IMR-90 (cell line): ENCODE measurements at regions not wholly inside any gene's neighbourhood (a gene's known extent, or its start where the extent isn't known, plus 50 kb on each side); places are given as distances from the start of the nearest gene placed in this dataset.

Experiments used
- ATAC-seq: fragments of 200-7000 bp; cut with Tn5 transposase; 2 replicates; pipeline ENCODE4 v1.9.1; 2020; ENCODE audit warnings: low read depth, mild to moderate bottlenecking, moderate library complexity
- BruUV-seq: library from RNA; stranded (reverse); fragments of 400-500 nt; replicated peaks from 2 replicates; lab custom pipeline; 2021; lab: Mats Ljungman, UMichigan
- CTCF ChIA-PET: fragments of 300-600 bp; formaldehyde crosslinking; extraction: SDS; loops from one replicate; lab custom pipeline; 2021; ENCODE audit warnings: antibody characterized with exemption; lab: Yijun Ruan, JAX
- POLR2A ChIA-PET: fragments of 300-600 bp; sonication (Branson Sonifier 250); formaldehyde crosslinking; loops from one replicate; lab custom pipeline; 2022; ENCODE audit warnings: antibody characterized with exemption; ENCODE audit not compliant: unreplicated experiment; lab: Charles Lee
- DNase-seq: peaks from one replicate; pipeline ENCODE4 v3.0.0; 2013
- H2AFZ ChIP-seq: replicated peaks from 2 replicates; pipeline ENCODE3; 2013; ENCODE audit warnings: low read length, mild to moderate bottlenecking; ENCODE audit not compliant: poor library complexity
- H2AK5ac ChIP-seq: 2 replicates; pipeline ENCODE4 v1.6.1; 2013; ENCODE audit warnings: low read depth, low read length, inconsistent platforms
- H2AK9ac ChIP-seq: replicated peaks from 2 replicates; pipeline ENCODE3; 2013; ENCODE audit warnings: mild to moderate bottlenecking, low read depth, low read length, moderate library complexity; ENCODE audit not compliant: poor library complexity
- H2BK120ac ChIP-seq: 2 replicates; pipeline ENCODE4 v1.6.1; 2013; ENCODE audit warnings: low read depth, low read length, inconsistent platforms
- H2BK15ac ChIP-seq: 3 replicates; pipeline ENCODE4 v1.6.1; 2013; ENCODE audit warnings: low read depth, low read length, inconsistent platforms
- H2BK20ac ChIP-seq: 2 replicates; pipeline ENCODE4 v1.6.1; 2013; ENCODE audit warnings: low read depth, mild to moderate bottlenecking, inconsistent platforms, low read length, moderate library complexity
- H2BK5ac ChIP-seq: 2 replicates; pipeline ENCODE4 v1.6.1; 2013; ENCODE audit warnings: mild to moderate bottlenecking, low read depth, low read length, inconsistent platforms; ENCODE audit not compliant: poor library complexity, severe bottlenecking
- H3K14ac ChIP-seq: replicated peaks from 2 replicates; pipeline ENCODE4 v1.6.1; 2013; ENCODE audit warnings: low read depth, low read length, inconsistent platforms
- H3K18ac ChIP-seq: 2 replicates; pipeline ENCODE4 v1.6.1; 2013; ENCODE audit warnings: low read depth, low read length, control low read depth
- H3K23ac ChIP-seq: 2 replicates; pipeline ENCODE4 v1.6.1; 2013; ENCODE audit warnings: low read depth, low read length, inconsistent platforms
- H3K27ac ChIP-seq: 2 replicates; pipeline ENCODE4 v1.5.1; 2013; ENCODE audit warnings: mild to moderate bottlenecking, control low read depth, low read length; ENCODE audit not compliant: insufficient read depth
- H3K27me3 ChIP-seq: 2 replicates; pipeline ENCODE4 v1.6.1; 2013; ENCODE audit warnings: low read length; ENCODE audit not compliant: control insufficient read depth, insufficient read depth
- H3K36me3 ChIP-seq: 2 replicates; pipeline ENCODE4 v1.6.1; 2013; ENCODE audit warnings: low read length, mixed read lengths; ENCODE audit not compliant: control insufficient read depth, insufficient read depth
- H3K4ac ChIP-seq: 2 replicates; pipeline ENCODE4 v1.6.1; 2013; ENCODE audit warnings: low read depth, low read length, inconsistent platforms
- H3K4me1 ChIP-seq: 2 replicates; pipeline ENCODE4 v1.6.1; 2013; ENCODE audit warnings: low read length, mixed read lengths; ENCODE audit not compliant: control insufficient read depth, insufficient read depth
- H3K4me2 ChIP-seq: 2 replicates; pipeline ENCODE4 v1.6.1; 2013; ENCODE audit warnings: low read depth, mild to moderate bottlenecking, control low read depth, low read length, moderate library complexity
- H3K4me3 ChIP-seq: 2 replicates; pipeline ENCODE4 v1.5.1; 2013; ENCODE audit warnings: low read depth, mild to moderate bottlenecking, control low read depth, low read length, moderate library complexity; ENCODE audit not compliant: insufficient read depth
- H3K56ac ChIP-seq: 2 replicates; pipeline ENCODE4 v1.6.1; 2013; ENCODE audit warnings: low read length, inconsistent platforms; ENCODE audit not compliant: insufficient read depth; ENCODE audit errors: extremely low read depth
- H3K79me1 ChIP-seq, 2 experiments: 2 replicates each; pipeline ENCODE4 v1.6.1; 2013; ENCODE audit warnings: low read length in 2 of 2, inconsistent platforms in 1 of 2, low read depth in 1 of 2
- H3K9ac ChIP-seq: 2 replicates; pipeline ENCODE4 v1.6.1; 2013; ENCODE audit warnings: low read depth, low read length, control low read depth
- H3K9me1 ChIP-seq: 2 replicates; pipeline ENCODE4 v1.6.1; 2013; ENCODE audit warnings: low read length, inconsistent platforms; ENCODE audit not compliant: insufficient read depth
- H3K9me3 ChIP-seq: 2 replicates; pipeline ENCODE4 v1.6.1; 2013; ENCODE audit warnings: low read length; ENCODE audit not compliant: control insufficient read depth, insufficient read depth
- H4K20me1 ChIP-seq: 2 replicates; pipeline ENCODE4 v1.6.1; 2013; ENCODE audit warnings: low read length, inconsistent platforms; ENCODE audit not compliant: insufficient read depth
- H4K5ac ChIP-seq: 2 replicates; pipeline ENCODE4 v1.6.1; 2013; ENCODE audit warnings: mild to moderate bottlenecking, low read depth, low read length, control low read depth
- H4K8ac ChIP-seq, 2 experiments: 2 replicates each; pipeline ENCODE4 v1.6.1; 2013; ENCODE audit warnings: low read depth in 2 of 2, low read length in 2 of 2, control low read depth in 1 of 2, inconsistent platforms in 1 of 2
- H4K91ac ChIP-seq: 2 replicates; pipeline ENCODE4 v1.6.1; 2013; ENCODE audit warnings: low read depth, low read length, inconsistent platforms; ENCODE audit not compliant: insufficient read depth
- CHD1 ChIP-seq: IDR thresholded peaks from 2 replicates; pipeline ENCODE4 v1.6.1; 2012; ENCODE audit warnings: low read depth, low read length, improper control_type of control experiment
- MAZ ChIP-seq: IDR thresholded peaks from 2 replicates; pipeline ENCODE4 v1.6.1; 2012; ENCODE audit warnings: low read depth, mild to moderate bottlenecking, low read length, improper control_type of control experiment, moderate library complexity, borderline replicate concordance
- POLR2A ChIP-seq: IDR thresholded peaks from 2 replicates; pipeline ENCODE4 v1.6.1; 2012; ENCODE audit warnings: mild to moderate bottlenecking, low read depth, low read length
- SMC3 ChIP-seq: fragments of 150-350 bp; IDR thresholded peaks from 2 replicates; pipeline ENCODE4 v1.6.1; 2016; ENCODE audit warnings: low read depth, mild to moderate bottlenecking, antibody characterized with exemption, low read length, moderate library complexity
- WGBS, 2 experiments: methylation state at CpG; one replicate each; pipeline versions ENCODE4 v1.1.5 to v1.1.7; 2013; ENCODE audit warnings: missing lambda C conversion rate in 2 of 2; ENCODE audit not compliant: insufficient read length in 1 of 2; ENCODE audit errors: extremely low coverage in 2 of 2; 5-methylcytosine and 5-hydroxymethylcytosine counted together
- dilution Hi-C: fragments of 300-500 bp; cut with HindIII; formaldehyde crosslinking; loops from one replicate; pipeline ENCODE4 v1.14.3; 2018; ENCODE audit warnings: low sequenced_read_pairs; ENCODE audit not compliant: unreplicated experiment
- in situ Hi-C: fragments of 300-500 bp; cut with MboI; formaldehyde crosslinking; loops from 3 replicates; pipeline ENCODE4 v1.14.3; 2019; ENCODE audit warnings: low sequenced_read_pairs, inconsistent platforms, mixed read lengths
- intact Hi-C: fragments of 100-400 bp; cut with micrococcal nuclease; formaldehyde crosslinking; loops from 2 replicates; pipeline ENCODE4 v1.10.0; 2022

DNA sequence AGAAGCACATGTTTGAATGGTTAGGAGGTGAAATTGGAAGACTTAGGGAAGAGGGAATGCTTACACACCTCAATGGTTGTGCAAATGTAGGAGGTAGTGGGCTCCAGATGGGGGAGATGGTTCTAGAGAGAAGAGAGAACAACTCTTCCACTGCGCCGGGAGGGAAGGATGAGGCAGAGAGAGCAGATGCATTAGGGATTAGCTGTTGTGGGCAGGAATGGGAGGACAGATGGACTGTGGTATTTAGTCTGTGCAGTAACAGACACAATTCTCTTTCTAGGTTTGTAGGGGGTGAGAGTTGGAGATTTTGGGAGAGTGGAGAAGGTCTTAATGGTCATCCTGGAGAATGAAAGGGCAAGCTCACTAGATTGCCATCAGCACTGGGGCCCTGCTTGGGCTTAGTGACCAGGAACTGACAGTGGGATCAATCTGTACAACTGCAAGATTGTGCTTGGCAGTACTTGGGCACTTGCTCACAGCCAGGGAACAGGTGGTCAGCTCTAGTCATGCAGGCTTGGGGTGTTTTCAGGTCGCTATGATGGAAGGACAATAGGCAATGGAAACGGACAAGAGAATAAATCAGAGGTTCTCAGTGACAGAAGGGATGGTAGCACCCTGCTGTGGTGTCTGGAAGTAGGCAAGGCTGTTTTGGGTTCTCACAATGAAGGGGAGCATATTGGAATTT, 182.0 kb upstream of the MYLIP start:
- Histone ChIP-seq H3K18ac (no peak overlapping the region), H2BK20ac (no peak overlapping the region), H3K79me1 (no peaks in the 10 kb centered on the region), H3K27me3 (peaks cover 3% of the 10 kb centered on the region; the same call in 1 of the 2 replicates), H3K9me3 (no peaks in the 10 kb centered on the region), H3K14ac (no peak overlapping the region), H3K27ac (no peak overlapping the region), H3K9me1 (no peaks in the 10 kb centered on the region), H3K9ac (no peak overlapping the region), H2AK5ac (no peak overlapping the region), H2BK15ac (no peak overlapping the region), H2BK5ac (no peak overlapping the region), H2AK9ac (no peak overlapping the region), H4K91ac (no peak overlapping the region), H2AFZ (no peak overlapping the region), H3K4me1 (no peaks in the 10 kb centered on the region), H2BK120ac (no peak overlapping the region), H3K4me3 (no peak overlapping the region), H4K8ac (no peak overlapping the region), H4K20me1 (no peaks in the 10 kb centered on the region), H3K4ac (no peak overlapping the region), H3K56ac (no peak overlapping the region), H4K5ac (no peak overlapping the region), H3K36me3 (no peaks in the 10 kb centered on the region), H3K4me2 (no peak overlapping the region), H3K23ac (no peak overlapping the region)
- ATAC-seq (no peak), DNase-seq (no peak)
- ChIA-PET POLR2A (no interaction called here), CTCF (no interaction called here)
- intact Hi-C loops (no loop called here), dilution Hi-C loops (no loop called here), in situ Hi-C loops (no loop called here)
- no TSS peak for BruUV-seq
- WGBS, 2 experiments, result 81% methylated on average over 2 of the region's 4 CpGs; no CpG with 5 or more reads in 1 of the 2 experiments
- no peak for TF ChIP-seq POLR2A
- no peak for TF ChIP-seq CHD1
- TF ChIP-seq MAZ, result no peak
- TF ChIP-seq SMC3, result no peak
